Activated CD4-positive, alpha-beta T cell treated with anti-CD3 and anti-CD28 coated beads, Interleukin-2, amount 10 ng/mL, durations not matched to agents 24 days and 14 days (primary cell): ENCODE measurements at regions not wholly inside any gene's neighbourhood (a gene's known extent, or its start where the extent isn't known, plus 50 kb on each side); places are given as distances from the start of the nearest gene placed in this dataset.
A peak's percentile ranks its signal among the peaks of the same experiment; 100 is the strongest.

Experiments used
- DNase-seq: peaks from one replicate; pipeline ENCODE4 v3.0.0; 2022
- H3K27ac Mint-ChIP-seq: one replicate; pipeline ENCODE4 v1.8.0; 2022; ENCODE audit warnings: mild to moderate bottlenecking, mixed read lengths
- H3K27me3 Mint-ChIP-seq: one replicate; pipeline ENCODE4 v1.8.0; 2022; ENCODE audit warnings: mixed read lengths
- H3K36me3 Mint-ChIP-seq: one replicate; pipeline ENCODE4 v1.8.0; 2022; ENCODE audit warnings: low read depth, mild to moderate bottlenecking, mixed read lengths
- H3K4me1 Mint-ChIP-seq: one replicate; pipeline ENCODE4 v1.8.0; 2021; ENCODE audit warnings: mixed read lengths
- H3K4me3 Mint-ChIP-seq: one replicate; pipeline ENCODE4 v1.8.0; 2022; ENCODE audit warnings: mild to moderate bottlenecking, moderate library complexity, mixed read lengths
- H3K9me3 Mint-ChIP-seq: one replicate; pipeline ENCODE4 v1.8.0; 2021; ENCODE audit warnings: mixed read lengths
- intact Hi-C: fragments of 100-400 bp; cut with micrococcal nuclease; formaldehyde crosslinking; loops from one replicate; pipeline ENCODE4 v1.15.1; 2023

GRCh38 chr9:81112627-81113452, 576.5 kb downstream of the TLE1 start:
- H3K27ac Mint-ChIP-seq = no peak overlapping the region
- intact Hi-C loops = no loop called here
- H3K27me3 Mint-ChIP-seq = no peaks in the 10 kb centered on the region
- H3K4me1 Mint-ChIP-seq = peaks cover 6% of the 10 kb centered on the region
- H3K9me3 Mint-ChIP-seq = peaks cover 4% of the 10 kb centered on the region
- no peaks in the 10 kb centered on the region for H3K36me3 Mint-ChIP-seq
- H3K4me3 Mint-ChIP-seq = peak overlapping the region; percentile 41
- DNase-seq = no peak

- no peak for DNase-seq
- intact Hi-C loops = no loop called here
- H3K4me3 Mint-ChIP-seq = no peak overlapping the region
- no peaks in the 10 kb centered on the region for H3K27me3 Mint-ChIP-seq
- no peaks in the 10 kb centered on the region for H3K36me3 Mint-ChIP-seq
- H3K4me1 Mint-ChIP-seq = peaks cover 5% of the 10 kb centered on the region
- H3K27ac Mint-ChIP-seq = no peak overlapping the region
- no peaks in the 10 kb centered on the region for H3K9me3 Mint-ChIP-seq
These were observed 580.5 kb downstream of the TLE1 start for GRCh38 chr9:81108821-81109220.

- intact Hi-C loops = no loop called here
- peaks cover 1% of the 10 kb centered on the region for H3K4me1 Mint-ChIP-seq
- no peaks in the 10 kb centered on the region for H3K9me3 Mint-ChIP-seq
- no peaks in the 10 kb centered on the region for H3K36me3 Mint-ChIP-seq
- no peak overlapping the region for H3K4me3 Mint-ChIP-seq
- H3K27ac Mint-ChIP-seq = no peak overlapping the region
- H3K27me3 Mint-ChIP-seq = no peaks in the 10 kb centered on the region
- DNase-seq = no peak
These were observed 581.0 kb downstream of the TLE1 start for GRCh38 chr9:81108391-81108790.

- no peaks in the 10 kb centered on the region for H3K27me3 Mint-ChIP-seq
- H3K9me3 Mint-ChIP-seq = peaks cover under 1% of the 10 kb centered on the region
- intact Hi-C loops = no loop called here
- no peak for DNase-seq
- no peak overlapping the region for H3K4me3 Mint-ChIP-seq
- H3K36me3 Mint-ChIP-seq = no peaks in the 10 kb centered on the region
- H3K4me1 Mint-ChIP-seq = no peaks in the 10 kb centered on the region
- H3K27ac Mint-ChIP-seq = no peak overlapping the region
These were observed 585.5 kb downstream of the TLE1 start for GRCh38 chr9:81103597-81104471.

GRCh38 chr9:81097131-81097847, 592.1 kb downstream of the TLE1 start:
- no peak overlapping the region for H3K4me3 Mint-ChIP-seq
- DNase-seq = no peak
- no peaks in the 10 kb centered on the region for H3K4me1 Mint-ChIP-seq
- no peak overlapping the region for H3K27ac Mint-ChIP-seq
- no peaks in the 10 kb centered on the region for H3K27me3 Mint-ChIP-seq
- intact Hi-C loops = no loop called here
- peaks cover 7% of the 10 kb centered on the region for H3K9me3 Mint-ChIP-seq
- no peaks in the 10 kb centered on the region for H3K36me3 Mint-ChIP-seq

- no peaks in the 10 kb centered on the region for H3K4me1 Mint-ChIP-seq
- H3K9me3 Mint-ChIP-seq = peaks cover 7% of the 10 kb centered on the region
- intact Hi-C loops = no loop called here
- H3K36me3 Mint-ChIP-seq = no peaks in the 10 kb centered on the region
- no peaks in the 10 kb centered on the region for H3K27me3 Mint-ChIP-seq
- no peak for DNase-seq
- H3K27ac Mint-ChIP-seq = no peak overlapping the region
- H3K4me3 Mint-ChIP-seq = no peak overlapping the region
These were observed 592.7 kb downstream of the TLE1 start for GRCh38 chr9:81096625-81097024.

DNA sequence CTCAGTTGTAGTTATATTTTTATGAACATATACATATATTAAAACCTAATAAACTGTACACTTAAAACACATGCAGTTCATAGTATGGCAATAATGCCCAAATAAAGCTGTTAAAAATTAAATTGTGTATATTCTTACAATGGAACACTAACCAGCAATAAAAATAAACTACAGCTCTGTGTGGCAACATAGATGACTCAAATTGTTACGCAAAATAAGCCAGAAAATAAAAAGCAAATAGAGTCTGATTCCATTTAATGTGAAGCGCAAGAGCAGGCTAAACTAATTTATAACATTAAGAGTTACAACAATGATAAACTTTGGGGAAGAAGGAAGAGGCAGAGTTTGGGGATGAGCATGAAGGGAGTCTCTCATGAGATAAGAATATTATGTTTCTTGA, 597.3 kb downstream of the TLE1 start:
- H3K27ac Mint-ChIP-seq = no peak overlapping the region

GRCh38 chr9:81088341-81088740, 601.0 kb downstream of the TLE1 start:
- H3K27ac Mint-ChIP-seq = no peak overlapping the region
- no peak overlapping the region for H3K4me3 Mint-ChIP-seq
- H3K27me3 Mint-ChIP-seq = no peaks in the 10 kb centered on the region
- H3K36me3 Mint-ChIP-seq = no peaks in the 10 kb centered on the region
- no peaks in the 10 kb centered on the region for H3K4me1 Mint-ChIP-seq
- DNase-seq = no peak
- intact Hi-C loops = no loop called here
- peaks cover 4% of the 10 kb centered on the region for H3K9me3 Mint-ChIP-seq

More for the DNA sequence above, 597.3 kb downstream of the TLE1 start:
- H3K4me3 Mint-ChIP-seq = no peak overlapping the region
- H3K36me3 Mint-ChIP-seq = no peaks in the 10 kb centered on the region
- intact Hi-C loops = no loop called here
- DNase-seq = no peak
- H3K9me3 Mint-ChIP-seq = peaks cover 4% of the 10 kb centered on the region
- no peaks in the 10 kb centered on the region for H3K4me1 Mint-ChIP-seq
- no peaks in the 10 kb centered on the region for H3K27me3 Mint-ChIP-seq

- Mint-ChIP-seq H3K4me1 (no peaks in the 10 kb centered on the region), H3K4me3 (no peak overlapping the region), H3K27me3 (no peaks in the 10 kb centered on the region), H3K36me3 (no peaks in the 10 kb centered on the region), H3K27ac (no peak overlapping the region), H3K9me3 (peaks cover 4% of the 10 kb centered on the region)
- no peak for DNase-seq
- intact Hi-C loops = no loop called here
These were observed 602.9 kb downstream of the TLE1 start for GRCh38 chr9:81086416-81086815.

- Mint-ChIP-seq H3K27ac (no peak overlapping the region), H3K27me3 (no peaks in the 10 kb centered on the region), H3K9me3 (no peaks in the 10 kb centered on the region), H3K4me3 (no peak overlapping the region), H3K36me3 (no peaks in the 10 kb centered on the region), H3K4me1 (no peaks in the 10 kb centered on the region)
- intact Hi-C loops = no loop called here
- no peak for DNase-seq
These were observed 605.4 kb downstream of the TLE1 start for GRCh38 chr9:81083854-81084512.

GRCh38 chr9:81083067-81083466, 606.3 kb downstream of the TLE1 start:
- no peak for DNase-seq
- Mint-ChIP-seq H3K4me3 (no peak overlapping the region), H3K27me3 (no peaks in the 10 kb centered on the region), H3K9me3 (no peaks in the 10 kb centered on the region), H3K4me1 (no peaks in the 10 kb centered on the region), H3K36me3 (no peaks in the 10 kb centered on the region), H3K27ac (no peak overlapping the region)
- intact Hi-C loops = no loop called here

DNA sequence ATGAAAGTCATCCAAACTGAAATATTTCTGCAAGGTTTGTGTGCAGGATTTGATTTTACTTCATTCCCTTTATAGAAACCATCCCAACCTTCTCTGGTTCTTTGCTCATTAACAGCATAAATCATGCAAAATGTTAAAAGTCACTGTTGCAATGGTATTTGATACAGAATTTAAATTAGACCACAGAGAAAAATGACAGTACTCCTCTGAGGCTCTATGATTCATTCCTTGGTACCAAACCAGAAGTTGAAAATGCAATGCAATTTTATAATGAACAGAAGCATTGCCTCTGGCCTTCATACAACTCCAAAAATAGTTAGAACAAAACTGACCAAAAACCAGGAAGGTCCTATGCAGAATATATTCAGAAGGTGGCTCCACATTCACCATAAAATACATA, 607.1 kb downstream of the TLE1 start:
- intact Hi-C loops = no loop called here
- H3K4me1 Mint-ChIP-seq = no peaks in the 10 kb centered on the region
- H3K9me3 Mint-ChIP-seq = no peaks in the 10 kb centered on the region
- no peak overlapping the region for H3K27ac Mint-ChIP-seq
- DNase-seq = no peak
- no peak overlapping the region for H3K4me3 Mint-ChIP-seq
- no peaks in the 10 kb centered on the region for H3K36me3 Mint-ChIP-seq
- H3K27me3 Mint-ChIP-seq = no peaks in the 10 kb centered on the region

- no peak for DNase-seq
- no peaks in the 10 kb centered on the region for H3K9me3 Mint-ChIP-seq
- no peaks in the 10 kb centered on the region for H3K27me3 Mint-ChIP-seq
- no peak overlapping the region for H3K4me3 Mint-ChIP-seq
- no peaks in the 10 kb centered on the region for H3K4me1 Mint-ChIP-seq
- intact Hi-C loops = no loop called here
- no peaks in the 10 kb centered on the region for H3K36me3 Mint-ChIP-seq
- no peak overlapping the region for H3K27ac Mint-ChIP-seq
These were observed 608.4 kb downstream of the TLE1 start for GRCh38 chr9:81080900-81081299.
